Naive thymus-derived CD4-positive, alpha-beta T cell (primary cell): ENCODE measurements at regions not wholly inside any gene's neighbourhood (a gene's known extent, or its start where the extent isn't known, plus 50 kb on each side); places are given as distances from the start of the nearest gene placed in this dataset.

Experiments
- ATAC-seq: fragments of 150-1000 bp; cut with Tn5 transposase; 2 replicates; pipeline ENCODE4 v1.10.0; 2021; ENCODE audit warnings: mild to moderate bottlenecking, moderate library complexity
- CTCF ChIA-PET: fragments of 350-600 bp; sonication (Branson Sonifier 250); formaldehyde crosslinking; loops from one replicate; lab custom pipeline; 2021; ENCODE audit warnings: antibody characterized with exemption; lab: Charles Lee
- POLR2A ChIA-PET: fragments of 350-600 bp; sonication (Branson Sonifier 250); formaldehyde crosslinking; loops from one replicate; lab custom pipeline; 2021; ENCODE audit warnings: antibody characterized with exemption, inconsistent platforms; lab: Charles Lee
- DNase-seq, 9 donors: peaks; one replicate each; pipeline versions ENCODE4 v3.0.0 to v3.0.0-alpha.2; 2020 to 2022; ENCODE audit warnings: mixed read lengths in 1 of 9
- H3K27ac ChIP-seq: one replicate; pipeline ENCODE4 v1.7.0; 2013; ENCODE audit warnings: mild to moderate bottlenecking, low read depth, low read length, moderate library complexity
- H3K27me3 ChIP-seq, 2 donors: one replicate each; pipeline ENCODE4 v1.7.0; 2013; ENCODE audit warnings: low read length in 2 of 2, mild to moderate bottlenecking in 2 of 2, moderate library complexity in 2 of 2; ENCODE audit not compliant: control insufficient read depth in 2 of 2, insufficient read depth in 2 of 2
- H3K36me3 ChIP-seq, 3 experiments: 1 replicate in 2 of 3; 2 replicates in 1 of 3; pipeline ENCODE4 v1.7.0; 2013; ENCODE audit warnings: low read length in 3 of 3, mild to moderate bottlenecking in 3 of 3, moderate library complexity in 1 of 3; ENCODE audit not compliant: insufficient read depth in 3 of 3, control insufficient read depth in 2 of 3
- H3K4me1 ChIP-seq, 2 donors: one replicate each; pipeline ENCODE4 v1.7.0; 2013; ENCODE audit warnings: low read length in 2 of 2, mild to moderate bottlenecking in 2 of 2, moderate library complexity in 1 of 2; ENCODE audit not compliant: control insufficient read depth in 2 of 2, insufficient read depth in 2 of 2
- H3K4me3 ChIP-seq: 2 replicates; pipeline ENCODE4 v1.7.0; 2013; ENCODE audit warnings: mild to moderate bottlenecking, low read length
- H3K9me3 ChIP-seq, 3 experiments: 1 replicate in 2 of 3; 2 replicates in 1 of 3; pipeline ENCODE4 v1.7.0; 2013; ENCODE audit warnings: low read length in 3 of 3; ENCODE audit not compliant: control insufficient read depth in 2 of 3
- H3K27ac Mint-ChIP-seq, 9 donors: one replicate each; pipeline ENCODE4 v1.8.0; 2020 to 2022; ENCODE audit warnings: mixed read lengths in 9 of 9, mild to moderate bottlenecking in 8 of 9, moderate library complexity in 5 of 9, inconsistent platforms in 2 of 9
- H3K27me3 Mint-ChIP-seq, 5 donors: one replicate each; pipeline ENCODE4 v1.8.0; 2021 to 2022; ENCODE audit warnings: mixed read lengths in 5 of 5, mild to moderate bottlenecking in 1 of 5
- H3K36me3 Mint-ChIP-seq, 5 donors: one replicate each; pipeline ENCODE4 v1.8.0; 2020 to 2022; ENCODE audit warnings: mixed read lengths in 5 of 5, mild to moderate bottlenecking in 3 of 5, inconsistent platforms in 1 of 5
- H3K4me1 Mint-ChIP-seq, 7 donors: one replicate each; pipeline ENCODE4 v1.8.0; 2020 to 2022; ENCODE audit warnings: mixed read lengths in 7 of 7, mild to moderate bottlenecking in 3 of 7, inconsistent platforms in 1 of 7
- H3K4me3 Mint-ChIP-seq, 10 donors: one replicate each; pipeline ENCODE4 v1.8.0; 2020 to 2022; ENCODE audit warnings: mild to moderate bottlenecking in 10 of 10, mixed read lengths in 10 of 10, moderate library complexity in 6 of 10, inconsistent platforms in 2 of 10
- H3K9me3 Mint-ChIP-seq, 11 donors: one replicate each; pipeline ENCODE4 v1.8.0; 2020 to 2022; ENCODE audit warnings: mixed read lengths in 11 of 11, mild to moderate bottlenecking in 4 of 11, inconsistent platforms in 1 of 11, moderate library complexity in 1 of 11
- intact Hi-C, 2 donors: fragments of 100-400 bp; cut with micrococcal nuclease; formaldehyde crosslinking; loops; one replicate each; pipeline ENCODE4 v1.15.1; 2023

GRCh38 chr3:13159890-13160289 is 86.7 kb upstream of the IQSEC1 start:
- H3K4me3 ChIP-seq, result no peak overlapping the region
- H3K9me3 ChIP-seq, result peaks cover 0 to 5% (median 0%) of the 10 kb centered on the region in 3 experiments
- Mint-ChIP-seq H3K27ac (no peak overlapping the region), H3K36me3 (peaks cover 0 to 1% (median 0%) of the 10 kb centered on the region in 5 donors), H3K4me3 (no peak overlapping the region), H3K9me3 (peaks cover 0 to 17% (median 9%) of the 10 kb centered on the region in 11 donors), H3K27me3 (peaks cover 0 to 6% (median 1%) of the 10 kb centered on the region in 5 donors), H3K4me1 (no peaks in the 10 kb centered on the region)
- POLR2A ChIA-PET, result no interaction called here
- CTCF ChIA-PET, result no interaction called here
- ATAC-seq, result no peak
- DNase-seq, result no peak
- intact Hi-C loops, result no loop called here
- H3K36me3 ChIP-seq, result no peaks in the 10 kb centered on the region
- H3K27ac ChIP-seq, result no peak overlapping the region
- H3K4me1 ChIP-seq, result no peaks in the 10 kb centered on the region
- H3K27me3 ChIP-seq, result no peaks in the 10 kb centered on the region

GRCh38 chr3:13158871-13159270 is 85.6 kb upstream of the IQSEC1 start:
- Histone ChIP-seq H3K27ac (no peak overlapping the region), H3K4me3 (no peak overlapping the region), H3K36me3 (no peaks in the 10 kb centered on the region), H3K4me1 (no peaks in the 10 kb centered on the region), H3K9me3 (peaks cover 0 to 5% (median 0%) of the 10 kb centered on the region in 3 experiments), H3K27me3 (no peaks in the 10 kb centered on the region)
- Mint-ChIP-seq H3K27ac (no peak overlapping the region), H3K36me3 (peaks cover 0 to 5% (median 0%) of the 10 kb centered on the region in 5 donors), H3K4me1 (no peaks in the 10 kb centered on the region), H3K27me3 (peaks cover 0 to 8% (median 6%) of the 10 kb centered on the region in 5 donors), H3K4me3 (no peak overlapping the region), H3K9me3 (peaks cover 0 to 23% (median 15%) of the 10 kb centered on the region in 11 donors)
- ATAC-seq (no peak), DNase-seq (no peak)
- intact Hi-C loops, result no loop called here
- ChIA-PET POLR2A (no interaction called here), CTCF (no interaction called here)

GRCh38 chr3:13158408-13158807 is 85.2 kb upstream of the IQSEC1 start:
- ChIA-PET CTCF (interaction anchor here (0.7 kb wide), 1 partner anchor 1202 kb away, joined by 3 read pairs; no protein-coding TSS in a partner anchor), POLR2A (no interaction called here)
- intact Hi-C loops, result no loop called here
- H3K27ac Mint-ChIP-seq, result no peak overlapping the region
- no peaks in the 10 kb centered on the region for H3K36me3 ChIP-seq
- peaks cover 0 to 5% (median 0%) of the 10 kb centered on the region in 3 experiments for H3K9me3 ChIP-seq
- no peak overlapping the region for H3K4me3 Mint-ChIP-seq
- no peaks in the 10 kb centered on the region for H3K4me1 ChIP-seq
- H3K27me3 ChIP-seq, result no peaks in the 10 kb centered on the region
- no peak overlapping the region for H3K27ac ChIP-seq
- H3K4me3 ChIP-seq, result no peak overlapping the region
- ATAC-seq (no peak), DNase-seq (no peak)
- peaks cover 0 to 23% (median 15%) of the 10 kb centered on the region in 11 donors for H3K9me3 Mint-ChIP-seq
- peaks cover 0 to 12% (median 10%) of the 10 kb centered on the region in 5 donors for H3K27me3 Mint-ChIP-seq
- H3K36me3 Mint-ChIP-seq, result peaks cover 0 to 5% (median 0%) of the 10 kb centered on the region in 5 donors
- no peaks in the 10 kb centered on the region for H3K4me1 Mint-ChIP-seq

- ChIA-PET POLR2A (no interaction called here), CTCF (interaction anchor here (0.7 kb wide), 1 partner anchor 1202 kb away, joined by 3 read pairs; no protein-coding TSS in a partner anchor)
- Histone ChIP-seq H3K4me3 (no peak overlapping the region), H3K9me3 (peaks cover 0 to 5% (median 0%) of the 10 kb centered on the region in 3 experiments), H3K4me1 (no peaks in the 10 kb centered on the region), H3K27me3 (no peaks in the 10 kb centered on the region), H3K27ac (no peak overlapping the region), H3K36me3 (no peaks in the 10 kb centered on the region)
- Mint-ChIP-seq H3K36me3 (peaks cover 0 to 5% (median 0%) of the 10 kb centered on the region in 5 donors), H3K27ac (no peak overlapping the region), H3K9me3 (peaks cover 0 to 23% (median 15%) of the 10 kb centered on the region in 11 donors), H3K27me3 (peaks cover 0 to 13% (median 10%) of the 10 kb centered on the region in 5 donors), H3K4me3 (no peak overlapping the region), H3K4me1 (no peaks in the 10 kb centered on the region)
- no peak for ATAC-seq
- no peak for DNase-seq
- intact Hi-C loops, result no loop called here
Measured at GRCh38 chr3:13157986-13158385, 84.8 kb upstream of the IQSEC1 start.

- Mint-ChIP-seq H3K4me3 (no peak overlapping the region), H3K4me1 (peaks cover 5 to 12% (median 7%) of the 10 kb centered on the region in 7 donors), H3K27ac (no peak overlapping the region), H3K9me3 (peaks cover 0 to 23% (median 15%) of the 10 kb centered on the region in 11 donors), H3K27me3 (peaks cover 0 to 13% (median 10%) of the 10 kb centered on the region in 5 donors), H3K36me3 (peaks cover 0 to 5% (median 3%) of the 10 kb centered on the region in 5 donors)
- Histone ChIP-seq H3K27me3 (no peaks in the 10 kb centered on the region), H3K4me3 (no peak overlapping the region), H3K36me3 (no peaks in the 10 kb centered on the region), H3K4me1 (peaks cover 0 to 3% of the 10 kb centered on the region in 2 donors), H3K9me3 (peaks cover 0 to 5% (median 0%) of the 10 kb centered on the region in 3 experiments), H3K27ac (no peak overlapping the region)
- ChIA-PET CTCF (no interaction called here), POLR2A (no interaction called here)
- intact Hi-C loops, result no loop called here
- ATAC-seq, result no peak
- no peak for DNase-seq
Measured at GRCh38 chr3:13152826-13153710, 79.8 kb upstream of the IQSEC1 start.

- no peak overlapping the region for H3K4me3 ChIP-seq
- no peaks in the 10 kb centered on the region for H3K27me3 ChIP-seq
- peaks cover 0 to 3% of the 10 kb centered on the region in 2 donors for H3K4me1 ChIP-seq
- H3K36me3 ChIP-seq, result no peaks in the 10 kb centered on the region
- H3K27ac ChIP-seq, result no peak overlapping the region
- CTCF ChIA-PET, result no interaction called here
- peaks cover 0 to 5% (median 0%) of the 10 kb centered on the region in 3 experiments for H3K9me3 ChIP-seq
- Mint-ChIP-seq H3K27ac (peak overlapping the region in 1 of 9 donors; percentile 82), H3K36me3 (peaks cover 0 to 5% (median 3%) of the 10 kb centered on the region in 5 donors), H3K27me3 (peaks cover 0 to 13% (median 10%) of the 10 kb centered on the region in 5 donors), H3K4me3 (peak overlapping the region in 1 of 10 donors; percentile 48), H3K4me1 (peaks cover 5 to 12% (median 7%) of the 10 kb centered on the region in 7 donors), H3K9me3 (peaks cover 0 to 13% (median 9%) of the 10 kb centered on the region in 11 donors)
- DNase-seq (no peak), ATAC-seq (no peak)
- intact Hi-C loops, result no loop called here
- POLR2A ChIA-PET, result no interaction called here
Measured at GRCh38 chr3:13150624-13151023, 77.4 kb upstream of the IQSEC1 start.
